ENCODE measurements at regions not wholly inside any gene's neighbourhood (a gene's known extent, or its start where the extent isn't known, plus 50 kb on each side); places are given as distances from the start of the nearest gene placed in this dataset.

DNA sequence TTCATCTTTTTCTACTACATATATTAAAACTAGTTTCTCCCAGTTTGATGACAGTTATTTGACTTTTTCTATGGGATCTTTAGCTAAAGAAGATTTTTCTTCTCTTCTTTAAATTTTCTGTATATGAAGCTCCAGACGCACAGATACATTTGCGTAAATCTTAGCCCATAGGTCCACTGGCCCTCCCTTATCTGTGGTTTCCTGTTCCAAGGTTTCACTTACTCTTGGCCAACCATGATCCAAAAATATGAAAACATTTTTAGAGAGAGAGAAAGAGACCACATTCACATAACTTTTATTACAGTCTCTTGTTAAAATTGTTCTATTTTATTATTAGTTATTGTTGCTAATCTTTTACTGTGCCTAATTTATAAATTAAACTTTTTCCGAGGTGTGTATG, 270.2 kb upstream of the DAPK1 start:
- H3K27ac ChIP-seq (ENCODE audit: low read depth, low read length): no peak overlapping the region
- H2AFZ ChIP-seq (ENCODE audit: insufficient read depth, low read length, poor library complexity): no peak overlapping the region
- H3K4me3 ChIP-seq (ENCODE audit: low read depth, low read length): no peak overlapping the region
- no peak overlapping the region for H3K18ac ChIP-seq (ENCODE audit: low read length)
- DNase-seq: no peak
- H3K9ac ChIP-seq (ENCODE audit: low read length): no peak overlapping the region
- H2BK5ac ChIP-seq (ENCODE audit: low read depth, low read length, poor library complexity): no peak overlapping the region
- WGBS (ENCODE audit: extremely low coverage, insufficient coverage, insufficient read length): no CpG with 5 or more reads among the region's 3 CpGs
- H3K14ac ChIP-seq (ENCODE audit: low read length): no peak overlapping the region
- H3K79me1 ChIP-seq (ENCODE audit: low read length): no peaks in the 10 kb centered on the region
- no peak overlapping the region for H4K8ac ChIP-seq (ENCODE audit: low read depth, low read length)
- no peak overlapping the region for H2AK5ac ChIP-seq (ENCODE audit: low read length)
- no peaks in the 10 kb centered on the region for H3K79me2 ChIP-seq (ENCODE audit: control insufficient read depth, insufficient read depth, low read length, poor library complexity)
- H4K91ac ChIP-seq (ENCODE audit: low read depth, low read length): no peak overlapping the region
- no peaks in the 10 kb centered on the region for H3K9me3 ChIP-seq (ENCODE audit: insufficient read depth, low read depth, low read length)
- H3K4me1 ChIP-seq (ENCODE audit: control insufficient read depth in 1 of 2, insufficient read depth in 2 of 2, low read length in 2 of 2): peaks cover 0 to 3% of the 10 kb centered on the region in 2 experiments
- no peak overlapping the region for H2BK120ac ChIP-seq (ENCODE audit: insufficient read depth, low read length, poor library complexity)
- H3K4ac ChIP-seq (ENCODE audit: low read depth, low read length): no peak overlapping the region
- no peak overlapping the region for H4K12ac ChIP-seq (ENCODE audit: low read depth, low read length)
- no peak overlapping the region for H3K4me2 ChIP-seq (ENCODE audit: low read length)
- H3K23ac ChIP-seq (ENCODE audit: low read length): no peak overlapping the region
- no peak overlapping the region for H2BK12ac ChIP-seq (ENCODE audit: low read length)
- H3K36me3 ChIP-seq (ENCODE audit: control insufficient read depth in 1 of 2, insufficient read depth in 2 of 2, low read length in 2 of 2): no peaks in the 10 kb centered on the region
- no peaks in the 10 kb centered on the region for H3K27me3 ChIP-seq (ENCODE audit: insufficient read depth, low read length)

DNA sequence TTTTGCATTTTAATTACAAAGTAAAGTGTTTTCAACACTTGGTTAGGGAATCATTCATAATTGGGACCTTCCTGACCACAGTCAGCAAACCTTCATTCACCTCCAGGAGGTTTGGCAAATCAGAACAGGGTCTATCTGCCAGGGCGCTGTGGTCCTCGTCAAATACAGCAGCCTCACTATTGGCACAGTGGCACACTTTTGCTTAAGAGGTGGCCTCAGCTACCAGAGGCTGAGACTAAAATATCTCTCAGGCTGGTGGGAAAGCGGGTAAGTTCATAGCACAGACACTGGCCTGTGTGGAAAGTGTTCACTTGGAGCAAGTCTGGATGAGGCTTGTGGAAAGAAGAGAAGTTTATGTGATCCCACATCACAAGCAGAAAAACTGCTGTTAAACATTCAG, 268.6 kb upstream of the DAPK1 start:
- H3K9me3 ChIP-seq (ENCODE audit: insufficient read depth, low read depth, low read length): no peaks in the 10 kb centered on the region
- no peak overlapping the region for H4K8ac ChIP-seq (ENCODE audit: low read depth, low read length)
- H3K4me2 ChIP-seq (ENCODE audit: low read length): no peak overlapping the region
- no peak overlapping the region for H4K12ac ChIP-seq (ENCODE audit: low read depth, low read length)
- H4K91ac ChIP-seq (ENCODE audit: low read depth, low read length): no peak overlapping the region
- WGBS (ENCODE audit: extremely low coverage, insufficient coverage, insufficient read length): no CpG with 5 or more reads among the region's 3 CpGs
- no peak overlapping the region for H3K27ac ChIP-seq (ENCODE audit: low read depth, low read length)
- H2BK120ac ChIP-seq (ENCODE audit: insufficient read depth, low read length, poor library complexity): no peak overlapping the region
- H3K9ac ChIP-seq (ENCODE audit: low read length): no peak overlapping the region
- no peaks in the 10 kb centered on the region for H3K79me1 ChIP-seq (ENCODE audit: low read length)
- H2BK5ac ChIP-seq (ENCODE audit: low read depth, low read length, poor library complexity): no peak overlapping the region
- no peak overlapping the region for H2AK5ac ChIP-seq (ENCODE audit: low read length)
- H3K4ac ChIP-seq (ENCODE audit: low read depth, low read length): no peak overlapping the region
- no peak overlapping the region for H2BK12ac ChIP-seq (ENCODE audit: low read length)
- H3K4me3 ChIP-seq (ENCODE audit: low read depth, low read length): no peak overlapping the region
- H3K14ac ChIP-seq (ENCODE audit: low read length): no peak overlapping the region
- no peaks in the 10 kb centered on the region for H3K79me2 ChIP-seq (ENCODE audit: control insufficient read depth, insufficient read depth, low read length, poor library complexity)
- DNase-seq: no peak
- H3K27me3 ChIP-seq (ENCODE audit: insufficient read depth, low read length): no peaks in the 10 kb centered on the region
- no peak overlapping the region for H2AFZ ChIP-seq (ENCODE audit: insufficient read depth, low read length, poor library complexity)
- no peaks in the 10 kb centered on the region for H3K36me3 ChIP-seq (ENCODE audit: control insufficient read depth in 1 of 2, insufficient read depth in 2 of 2, low read length in 2 of 2)
- H3K18ac ChIP-seq (ENCODE audit: low read length): no peak overlapping the region
- no peaks in the 10 kb centered on the region for H3K4me1 ChIP-seq (ENCODE audit: control insufficient read depth in 1 of 2, insufficient read depth in 2 of 2, low read length in 2 of 2)
- no peak overlapping the region for H3K23ac ChIP-seq (ENCODE audit: low read length)

DNA sequence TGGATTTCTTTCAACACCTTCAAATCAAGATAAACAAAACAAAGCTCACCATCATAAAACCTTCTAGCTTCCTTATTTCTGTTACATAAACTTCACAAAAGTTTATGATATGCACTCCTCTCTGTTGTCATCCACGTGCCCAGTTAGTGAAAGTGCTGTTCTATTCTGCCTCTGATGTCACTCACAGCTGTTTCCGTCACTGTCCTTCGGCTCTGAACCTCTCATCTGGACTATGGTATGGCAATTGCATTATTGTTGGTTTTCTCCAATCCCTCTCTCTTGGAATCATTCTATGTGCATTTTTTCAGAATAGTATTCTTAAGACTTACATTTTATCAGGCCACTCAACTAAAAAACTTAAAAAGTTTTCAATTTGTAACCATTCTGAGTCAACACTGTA, 264.2 kb upstream of the DAPK1 start:
- WGBS (ENCODE audit: extremely low coverage, insufficient coverage, insufficient read length): no CpG with 5 or more reads among the region's 3 CpGs
- no peak for DNase-seq
- Histone ChIP-seq H2BK120ac (ENCODE audit: insufficient read depth, low read length, poor library complexity) (no peak overlapping the region), H4K12ac (ENCODE audit: low read depth, low read length) (no peak overlapping the region), H3K18ac (ENCODE audit: low read length) (no peak overlapping the region), H2AK5ac (ENCODE audit: low read length) (no peak overlapping the region), H3K27me3 (ENCODE audit: insufficient read depth, low read length) (no peaks in the 10 kb centered on the region), H3K4me3 (ENCODE audit: low read depth, low read length) (no peak overlapping the region), H2BK12ac (ENCODE audit: low read length) (no peak overlapping the region), H3K23ac (ENCODE audit: low read length) (no peak overlapping the region), H4K8ac (ENCODE audit: low read depth, low read length) (no peak overlapping the region), H3K9ac (ENCODE audit: low read length) (no peak overlapping the region), H3K79me1 (ENCODE audit: low read length) (no peaks in the 10 kb centered on the region), H2BK5ac (ENCODE audit: low read depth, low read length, poor library complexity) (no peak overlapping the region), H4K91ac (ENCODE audit: low read depth, low read length) (no peak overlapping the region), H2AFZ (ENCODE audit: insufficient read depth, low read length, poor library complexity) (no peak overlapping the region), H3K9me3 (ENCODE audit: insufficient read depth, low read depth, low read length) (no peaks in the 10 kb centered on the region), H3K14ac (ENCODE audit: low read length) (no peak overlapping the region), H3K27ac (ENCODE audit: low read depth, low read length) (no peak overlapping the region), H3K79me2 (ENCODE audit: control insufficient read depth, insufficient read depth, low read length, poor library complexity) (no peaks in the 10 kb centered on the region), H3K4ac (ENCODE audit: low read depth, low read length) (no peak overlapping the region), H3K36me3 (ENCODE audit: control insufficient read depth in 1 of 2, insufficient read depth in 2 of 2, low read length in 2 of 2) (no peaks in the 10 kb centered on the region), H3K4me1 (ENCODE audit: control insufficient read depth in 1 of 2, insufficient read depth in 2 of 2, low read length in 2 of 2) (no peaks in the 10 kb centered on the region), H3K4me2 (ENCODE audit: low read length) (no peak overlapping the region)

DNA sequence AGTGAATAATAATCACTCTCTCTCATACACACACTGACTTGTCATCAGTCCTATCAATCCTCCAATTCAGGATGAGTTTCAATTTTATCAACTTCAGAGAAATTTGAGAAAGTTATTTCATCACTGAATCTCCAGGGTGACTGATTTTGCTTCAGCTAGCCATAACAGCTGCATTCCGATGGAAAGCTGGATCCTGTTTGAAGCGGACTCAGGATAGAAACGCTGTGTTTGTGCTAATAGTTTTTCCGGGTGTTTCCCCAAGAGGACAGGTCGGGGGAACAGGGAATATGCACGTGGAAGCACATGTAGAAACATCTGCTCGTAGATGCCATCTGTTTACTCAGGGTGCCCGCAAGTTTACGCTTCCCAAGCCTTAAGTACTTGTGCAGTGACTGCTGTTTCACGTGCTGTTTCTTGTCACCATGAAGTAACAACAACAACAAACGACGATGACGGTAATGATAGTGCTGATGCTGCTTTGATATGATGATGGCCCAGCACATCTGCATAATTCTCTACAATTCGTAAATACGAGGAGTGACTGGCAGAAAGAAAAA, 263.7 kb upstream of the DAPK1 start:
- Histone ChIP-seq H2BK120ac (ENCODE audit: insufficient read depth, low read length, poor library complexity) (no peak overlapping the region), H3K79me2 (ENCODE audit: control insufficient read depth, insufficient read depth, low read length, poor library complexity) (no peaks in the 10 kb centered on the region), H3K4me1 (ENCODE audit: control insufficient read depth in 1 of 2, insufficient read depth in 2 of 2, low read length in 2 of 2) (no peaks in the 10 kb centered on the region), H3K18ac (ENCODE audit: low read length) (no peak overlapping the region), H3K9me3 (ENCODE audit: insufficient read depth, low read depth, low read length) (no peaks in the 10 kb centered on the region), H3K14ac (ENCODE audit: low read length) (no peak overlapping the region), H3K23ac (ENCODE audit: low read length) (peak overlapping the region; percentile 63), H2AK5ac (ENCODE audit: low read length) (no peak overlapping the region), H4K12ac (ENCODE audit: low read depth, low read length) (no peak overlapping the region), H3K27ac (ENCODE audit: low read depth, low read length) (no peak overlapping the region), H3K4me3 (ENCODE audit: low read depth, low read length) (no peak overlapping the region), H3K27me3 (ENCODE audit: insufficient read depth, low read length) (no peaks in the 10 kb centered on the region), H3K79me1 (ENCODE audit: low read length) (no peaks in the 10 kb centered on the region), H3K36me3 (ENCODE audit: control insufficient read depth in 1 of 2, insufficient read depth in 2 of 2, low read length in 2 of 2) (no peaks in the 10 kb centered on the region), H3K4ac (ENCODE audit: low read depth, low read length) (no peak overlapping the region), H3K4me2 (ENCODE audit: low read length) (no peak overlapping the region), H2BK12ac (ENCODE audit: low read length) (no peak overlapping the region), H2BK5ac (ENCODE audit: low read depth, low read length, poor library complexity) (no peak overlapping the region), H4K8ac (ENCODE audit: low read depth, low read length) (no peak overlapping the region), H4K91ac (ENCODE audit: low read depth, low read length) (no peak overlapping the region), H3K9ac (ENCODE audit: low read length) (no peak overlapping the region), H2AFZ (ENCODE audit: insufficient read depth, low read length, poor library complexity) (no peak overlapping the region)
- WGBS (ENCODE audit: extremely low coverage, insufficient coverage, insufficient read length): no CpG with 5 or more reads among the region's 15 CpGs
- DNase-seq: peak; percentile 32 to 70
